Mesenchymal stem cell (in vitro differentiated cells and primary cell): ENCODE measurements at regions not wholly inside any gene's neighbourhood (a gene's known extent, or its start where the extent isn't known, plus 50 kb on each side); places are given as distances from the start of the nearest gene placed in this dataset.

ENCODE experiments used
- DNase-seq: peaks from one replicate; pipeline ENCODE4 v3.0.0-alpha.2; 2013
- H2AFZ ChIP-seq: one replicate; pipeline ENCODE4 v1.6.1; 2013; ENCODE audit warnings: low read depth, mild to moderate bottlenecking, control low read depth, inconsistent platforms, low read length, moderate library complexity
- H2AK5ac ChIP-seq: 2 replicates; pipeline ENCODE4 v1.6.1; 2013; ENCODE audit warnings: low read length, moderate library complexity, mild to moderate bottlenecking, inconsistent platforms; ENCODE audit not compliant: severe bottlenecking
- H2BK120ac ChIP-seq: one replicate; pipeline ENCODE4 v1.6.1; 2013; ENCODE audit warnings: low read depth, mild to moderate bottlenecking, inconsistent platforms, low read length, moderate library complexity
- H2BK12ac ChIP-seq, 2 experiments: one replicate each; pipeline ENCODE4 v1.6.1; 2013; ENCODE audit warnings: inconsistent platforms in 2 of 2, low read length in 2 of 2, mild to moderate bottlenecking in 2 of 2, moderate library complexity in 2 of 2, control low read depth in 1 of 2
- H2BK15ac ChIP-seq: one replicate; pipeline ENCODE4 v1.6.1; 2013; ENCODE audit warnings: mild to moderate bottlenecking, low read depth, inconsistent platforms; ENCODE audit not compliant: poor library complexity, severe bottlenecking
- H2BK5ac ChIP-seq: 2 replicates; pipeline ENCODE4 v1.6.1; 2013; ENCODE audit warnings: low read depth, mild to moderate bottlenecking, low read length, control low read depth, inconsistent platforms; ENCODE audit not compliant: poor library complexity, severe bottlenecking
- H3K14ac ChIP-seq, 2 experiments: one replicate each; pipeline ENCODE4 v1.6.1; 2013; ENCODE audit warnings: inconsistent platforms in 2 of 2, low read length in 2 of 2, control low read depth in 1 of 2, mild to moderate bottlenecking in 1 of 2, moderate library complexity in 1 of 2
- H3K18ac ChIP-seq, 2 experiments: one replicate each; pipeline ENCODE4 v1.6.1; 2013; ENCODE audit warnings: inconsistent platforms in 2 of 2, low read length in 2 of 2, control low read depth in 1 of 2, low read depth in 1 of 2, mild to moderate bottlenecking in 1 of 2
- H3K23ac ChIP-seq, 2 experiments: one replicate each; pipeline ENCODE4 v1.6.1; 2013; ENCODE audit warnings: inconsistent platforms in 2 of 2, low read length in 2 of 2, mild to moderate bottlenecking in 2 of 2, moderate library complexity in 2 of 2, control low read depth in 1 of 2
- H3K27ac ChIP-seq: 2 replicates; pipeline ENCODE4 v1.5.1; 2013; ENCODE audit warnings: mild to moderate bottlenecking, moderate library complexity, low read length, control low read depth, inconsistent platforms; ENCODE audit not compliant: poor library complexity, severe bottlenecking
- H3K27me3 ChIP-seq, 2 experiments: 2 replicates each; pipeline versions ENCODE4 v1.6.1 to v1.7.0; 2013; ENCODE audit warnings: low read length in 2 of 2, mild to moderate bottlenecking in 2 of 2, moderate library complexity in 2 of 2, control low read depth in 1 of 2, inconsistent platforms in 1 of 2; ENCODE audit not compliant: control insufficient read depth in 1 of 2, insufficient read depth in 1 of 2
- H3K36me3 ChIP-seq, 2 experiments: 2 replicates each; pipeline versions ENCODE4 v1.6.1 to v1.7.0; 2013; ENCODE audit warnings: low read length in 2 of 2, control low read depth in 1 of 2, inconsistent platforms in 1 of 2, low read depth in 1 of 2, mild to moderate bottlenecking in 1 of 2; ENCODE audit not compliant: insufficient read depth in 2 of 2, control insufficient read depth in 1 of 2
- H3K4ac ChIP-seq, 2 experiments: one replicate each; pipeline ENCODE4 v1.6.1; 2013; ENCODE audit warnings: inconsistent platforms in 2 of 2, low read length in 2 of 2, mild to moderate bottlenecking in 2 of 2, moderate library complexity in 2 of 2, control low read depth in 1 of 2, low read depth in 1 of 2
- H3K4me1 ChIP-seq: 2 replicates; pipeline ENCODE4 v1.6.1; 2013; ENCODE audit warnings: low read depth, low read length, control low read depth; ENCODE audit not compliant: control insufficient read depth, insufficient read depth
- H3K4me2 ChIP-seq: 2 replicates; pipeline ENCODE4 v1.6.1; 2013; ENCODE audit warnings: low read length, mild to moderate bottlenecking, inconsistent platforms; ENCODE audit not compliant: poor library complexity, severe bottlenecking
- H3K4me3 ChIP-seq, 2 experiments: 2 replicates each; pipeline versions ENCODE4 v1.5.1 to v1.7.0; 2013; ENCODE audit warnings: low read length in 2 of 2, mild to moderate bottlenecking in 2 of 2, control low read depth in 1 of 2, low read depth in 1 of 2; ENCODE audit not compliant: insufficient read depth in 1 of 2
- H3K79me1 ChIP-seq: replicated peaks from 2 replicates; pipeline ENCODE4 v1.6.1; 2013; ENCODE audit warnings: mild to moderate bottlenecking, control low read depth, low read length, inconsistent platforms; ENCODE audit not compliant: poor library complexity, severe bottlenecking
- H3K9ac ChIP-seq: 2 replicates; pipeline ENCODE4 v1.7.0; 2013; ENCODE audit warnings: mild to moderate bottlenecking, low read length, moderate library complexity
- H3K9me3 ChIP-seq: 2 replicates; pipeline ENCODE4 v1.7.0; 2013; ENCODE audit warnings: mild to moderate bottlenecking, low read length; ENCODE audit not compliant: control insufficient read depth
- H4K8ac ChIP-seq: one replicate; pipeline ENCODE4 v1.6.1; 2013; ENCODE audit warnings: inconsistent platforms, mild to moderate bottlenecking, low read length, moderate library complexity
- H4K91ac ChIP-seq: one replicate; pipeline ENCODE4 v1.6.1; 2013; ENCODE audit warnings: mild to moderate bottlenecking, low read length, inconsistent platforms
- WGBS: methylation state at CpG from one replicate; pipeline ENCODE4 v1.1.7; 2013; ENCODE audit warnings: mixed read lengths; 5-methylcytosine and 5-hydroxymethylcytosine counted together

- Histone ChIP-seq H3K4me3 (no peak overlapping the region), H3K36me3 (no peaks in the 10 kb centered on the region), H2AFZ (no peak overlapping the region), H3K4ac (no peak overlapping the region), H2BK15ac (no peak overlapping the region), H4K91ac (no peak overlapping the region), H2BK5ac (no peak overlapping the region), H3K79me1 (no peaks in the 10 kb centered on the region), H2BK120ac (no peak overlapping the region), H3K9ac (no peak overlapping the region), H3K27me3 (no peaks in the 10 kb centered on the region), H3K27ac (no peak overlapping the region), H3K4me1 (peaks cover 4% of the 10 kb centered on the region), H3K9me3 (peaks cover 4% of the 10 kb centered on the region), H4K8ac (no peak overlapping the region), H3K18ac (no peak overlapping the region), H2BK12ac (no peak overlapping the region), H3K14ac (no peak overlapping the region), H3K4me2 (no peak overlapping the region), H2AK5ac (no peak overlapping the region), H3K23ac (no peak overlapping the region)
- 91% methylated on average over 7 of the region's 8 CpGs for WGBS
- no peak for DNase-seq
These were observed 215.2 kb downstream of the MYLK4 start for GRCh38 chr6:2535506-2535905.

- no peak overlapping the region for H3K27ac ChIP-seq
- H2BK120ac ChIP-seq, result no peak overlapping the region
- H2BK12ac ChIP-seq, result no peak overlapping the region
- no peak overlapping the region for H3K14ac ChIP-seq
- H3K18ac ChIP-seq, result no peak overlapping the region
- no peak overlapping the region for H4K8ac ChIP-seq
- H3K36me3 ChIP-seq, result no peaks in the 10 kb centered on the region
- H3K9ac ChIP-seq, result peak overlapping the region; percentile 37
- H3K27me3 ChIP-seq, result no peaks in the 10 kb centered on the region
- DNase-seq, result no peak
- H3K4ac ChIP-seq, result no peak overlapping the region
- H2AFZ ChIP-seq, result no peak overlapping the region
- peaks cover 4% of the 10 kb centered on the region for H3K9me3 ChIP-seq
- H2BK15ac ChIP-seq, result no peak overlapping the region
- WGBS, result 76% methylated on average over 2 of the region's 5 CpGs
- H3K4me3 ChIP-seq, result no peak overlapping the region
- no peak overlapping the region for H3K4me2 ChIP-seq
- no peak overlapping the region for H4K91ac ChIP-seq
- no peak overlapping the region for H2AK5ac ChIP-seq
- no peak overlapping the region for H2BK5ac ChIP-seq
- H3K4me1 ChIP-seq, result peaks cover 4% of the 10 kb centered on the region
- no peaks in the 10 kb centered on the region for H3K79me1 ChIP-seq
- no peak overlapping the region for H3K23ac ChIP-seq
These were observed 216.2 kb downstream of the MYLK4 start for GRCh38 chr6:2534406-2535042.

GRCh38 chr6:2531426-2532215 lies 219.1 kb downstream of the MYLK4 start:
- Histone ChIP-seq H3K9me3 (peaks cover 4% of the 10 kb centered on the region), H2BK5ac (no peak overlapping the region), H3K4me2 (no peak overlapping the region), H2AFZ (no peak overlapping the region), H2BK120ac (no peak overlapping the region), H3K18ac (no peak overlapping the region), H3K36me3 (no peaks in the 10 kb centered on the region), H2AK5ac (no peak overlapping the region), H3K79me1 (no peaks in the 10 kb centered on the region), H3K4me3 (no peak overlapping the region), H3K4me1 (peaks cover 4% of the 10 kb centered on the region), H3K27me3 (no peaks in the 10 kb centered on the region), H4K91ac (no peak overlapping the region), H2BK12ac (no peak overlapping the region), H3K9ac (peak overlapping the region; percentile 1), H3K4ac (no peak overlapping the region), H3K23ac (no peak overlapping the region), H2BK15ac (no peak overlapping the region), H4K8ac (no peak overlapping the region), H3K27ac (no peak overlapping the region), H3K14ac (no peak overlapping the region)
- 76% methylated on average over 4 of the region's 6 CpGs for WGBS
- peak; percentile 22 for DNase-seq

DNA sequence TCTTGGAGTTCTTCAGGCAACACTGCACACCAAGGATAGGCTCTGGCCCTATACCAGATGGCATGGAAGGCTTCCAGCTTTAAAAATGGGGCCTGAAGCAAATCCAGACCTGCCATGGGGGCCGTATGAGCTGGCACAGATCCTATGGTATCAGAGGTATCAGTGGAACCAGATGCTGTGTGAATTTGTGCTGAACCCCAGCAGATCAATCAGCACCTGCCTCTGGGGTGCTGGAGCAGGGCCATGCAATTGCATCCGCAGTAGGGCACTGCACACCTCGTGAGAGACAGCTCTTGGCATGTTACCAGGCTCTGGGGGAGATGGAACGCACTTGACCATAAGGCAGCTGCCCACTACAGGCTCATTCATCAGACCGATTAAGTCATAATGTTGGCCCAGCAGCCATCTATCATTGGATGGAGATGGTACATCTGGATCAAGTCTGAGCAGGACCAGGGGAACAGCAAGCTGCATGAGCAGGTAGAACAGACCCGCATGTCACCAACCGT lies 221.5 kb downstream of the MYLK4 start:
- no peak overlapping the region for H3K27ac ChIP-seq

More for the DNA sequence above, 221.5 kb downstream of the MYLK4 start:
- H2BK5ac ChIP-seq, result no peak overlapping the region
- H3K4me1 ChIP-seq, result no peaks in the 10 kb centered on the region
- H2AK5ac ChIP-seq, result no peak overlapping the region
- H3K9me3 ChIP-seq, result peaks cover 5% of the 10 kb centered on the region
- H2BK120ac ChIP-seq, result no peak overlapping the region
- no peak overlapping the region for H4K8ac ChIP-seq
- no peak overlapping the region for H4K91ac ChIP-seq
- no peak overlapping the region for H3K4me3 ChIP-seq
- no peak overlapping the region for H2BK15ac ChIP-seq
- no peak overlapping the region for H3K18ac ChIP-seq
- no peak overlapping the region for H3K4me2 ChIP-seq
- H3K9ac ChIP-seq, result no peak overlapping the region
- H3K27me3 ChIP-seq, result no peaks in the 10 kb centered on the region
- no peak overlapping the region for H2BK12ac ChIP-seq
- 64% methylated on average over 7 of the region's 7 CpGs for WGBS
- no peak overlapping the region for H2AFZ ChIP-seq
- H3K36me3 ChIP-seq, result no peaks in the 10 kb centered on the region
- H3K23ac ChIP-seq, result no peak overlapping the region
- no peak for DNase-seq
- no peaks in the 10 kb centered on the region for H3K79me1 ChIP-seq
- H3K14ac ChIP-seq, result no peak overlapping the region
- no peak overlapping the region for H3K4ac ChIP-seq
